ENCODE measurements at regions not wholly inside any gene's neighbourhood (a gene's known extent, or its start where the extent isn't known, plus 50 kb on each side); places are given as distances from the start of the nearest gene placed in this dataset.
A peak's percentile ranks its signal among the peaks of the same experiment; 100 is the strongest.

GRCh38 chr9:110124439-110124838 lies 83.5 kb downstream of the C9orf152 start:
- H3K4me3 ChIP-seq (ENCODE audit: control insufficient read depth, low read depth, low read length): no peak overlapping the region
- TF ChIP-seq CTCF (conservative IDR thresholded peaks at IDR 0.05; ENCODE audit: control insufficient read depth, insufficient read depth, low read depth, low read length): no peak
- no peak for DNase-seq (ENCODE audit: low read depth)

- DNase-seq (ENCODE audit: low read depth): peak; percentile 94
- no peak overlapping the region for H3K4me3 ChIP-seq (ENCODE audit: control insufficient read depth, low read depth, low read length)
- TF ChIP-seq CTCF (conservative IDR thresholded peaks at IDR 0.05; ENCODE audit: control insufficient read depth, insufficient read depth, low read depth, low read length): no peak
Observed at GRCh38 chr9:110125207-110125751, 82.7 kb downstream of the C9orf152 start.

GRCh38 chr9:110125763-110126351 lies 82.1 kb downstream of the C9orf152 start:
- H3K4me3 ChIP-seq (ENCODE audit: control insufficient read depth, low read depth, low read length): no peak overlapping the region
- TF ChIP-seq CTCF (conservative IDR thresholded peaks at IDR 0.05; ENCODE audit: control insufficient read depth, insufficient read depth, low read depth, low read length): no peak
- peak; percentile 49 for DNase-seq (ENCODE audit: low read depth)

- no peak for DNase-seq (ENCODE audit: low read depth)
- H3K4me3 ChIP-seq (ENCODE audit: control insufficient read depth, low read depth, low read length): no peak overlapping the region
- no peak for TF ChIP-seq CTCF (conservative IDR thresholded peaks at IDR 0.05; ENCODE audit: control insufficient read depth, insufficient read depth, low read depth, low read length)
Observed at GRCh38 chr9:110126499-110126941, 81.4 kb downstream of the C9orf152 start.

GRCh38 chr9:110126986-110127864 lies 80.7 kb downstream of the C9orf152 start:
- H3K4me3 ChIP-seq (ENCODE audit: control insufficient read depth, low read depth, low read length): no peak overlapping the region
- no peak for TF ChIP-seq CTCF (conservative IDR thresholded peaks at IDR 0.05; ENCODE audit: control insufficient read depth, insufficient read depth, low read depth, low read length)

GRCh38 chr9:110128664-110129329 lies 79.2 kb downstream of the C9orf152 start:
- DNase-seq (ENCODE audit: low read depth): no peak
- H3K4me3 ChIP-seq (ENCODE audit: control insufficient read depth, low read depth, low read length): no peak overlapping the region

More at GRCh38 chr9:110126986-110127864, 80.7 kb downstream of the C9orf152 start:
- peak; percentile 64 for DNase-seq (ENCODE audit: low read depth)

More at GRCh38 chr9:110128664-110129329, 79.2 kb downstream of the C9orf152 start:
- TF ChIP-seq CTCF (conservative IDR thresholded peaks at IDR 0.05; ENCODE audit: control insufficient read depth, insufficient read depth, low read depth, low read length): no peak
